ENCODE measurements at regions not wholly inside any gene's neighbourhood (a gene's known extent, or its start where the extent isn't known, plus 50 kb on each side); places are given as distances from the start of the nearest gene placed in this dataset.
"Not testable (repeated sequence)": the region's sequence is repeated elsewhere in the genome, so short reads cannot be mapped to it uniquely, and the experiment has no call there.

DNA sequence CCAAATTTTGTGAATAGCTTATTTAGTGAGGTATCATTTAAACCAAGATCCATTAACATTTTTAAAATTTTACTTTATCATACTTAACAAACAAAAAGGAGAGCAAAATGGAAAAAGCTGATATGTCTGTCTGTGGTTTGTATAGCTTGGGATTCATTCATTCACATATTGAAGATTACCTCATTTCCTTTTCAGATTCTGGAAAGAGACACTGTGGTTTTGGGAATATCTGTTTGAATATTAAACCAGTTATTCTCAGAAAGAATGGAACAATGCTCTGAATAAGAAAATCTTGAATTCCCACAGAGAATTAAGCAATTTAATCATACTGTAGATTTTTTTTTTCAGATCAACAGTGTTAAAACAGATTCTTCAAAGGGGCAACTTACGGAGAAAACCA lies 93.8 kb upstream of the PRDX6 start:
- intact Hi-C loops (cut with DNase I) = no loop called here

DNA sequence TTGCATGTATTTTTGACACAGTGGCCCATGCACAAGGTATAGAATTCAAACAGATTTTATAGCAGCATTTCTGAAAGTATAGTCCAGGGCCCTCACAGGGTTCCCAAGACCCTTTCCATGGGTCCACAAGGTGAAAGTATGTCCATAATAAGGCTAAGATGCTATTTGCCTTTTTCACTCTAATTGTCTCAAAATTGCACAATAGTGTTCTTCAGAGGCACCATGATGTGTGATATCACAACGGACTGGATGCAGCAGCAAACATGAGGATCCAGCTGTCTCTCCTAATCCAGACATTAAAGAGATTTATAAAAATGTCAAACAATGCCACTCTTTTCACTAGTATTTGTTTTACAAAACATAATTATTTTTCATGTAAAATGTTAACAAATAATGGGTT lies 88.8 kb upstream of the PRDX6 start:
- intact Hi-C loops (cut with DNase I) = no loop called here
- no peak for DNase-seq (ENCODE audit: low spot score)

More for the DNA sequence above, 93.8 kb upstream of the PRDX6 start:
- no peak for DNase-seq (ENCODE audit: low spot score)

DNA sequence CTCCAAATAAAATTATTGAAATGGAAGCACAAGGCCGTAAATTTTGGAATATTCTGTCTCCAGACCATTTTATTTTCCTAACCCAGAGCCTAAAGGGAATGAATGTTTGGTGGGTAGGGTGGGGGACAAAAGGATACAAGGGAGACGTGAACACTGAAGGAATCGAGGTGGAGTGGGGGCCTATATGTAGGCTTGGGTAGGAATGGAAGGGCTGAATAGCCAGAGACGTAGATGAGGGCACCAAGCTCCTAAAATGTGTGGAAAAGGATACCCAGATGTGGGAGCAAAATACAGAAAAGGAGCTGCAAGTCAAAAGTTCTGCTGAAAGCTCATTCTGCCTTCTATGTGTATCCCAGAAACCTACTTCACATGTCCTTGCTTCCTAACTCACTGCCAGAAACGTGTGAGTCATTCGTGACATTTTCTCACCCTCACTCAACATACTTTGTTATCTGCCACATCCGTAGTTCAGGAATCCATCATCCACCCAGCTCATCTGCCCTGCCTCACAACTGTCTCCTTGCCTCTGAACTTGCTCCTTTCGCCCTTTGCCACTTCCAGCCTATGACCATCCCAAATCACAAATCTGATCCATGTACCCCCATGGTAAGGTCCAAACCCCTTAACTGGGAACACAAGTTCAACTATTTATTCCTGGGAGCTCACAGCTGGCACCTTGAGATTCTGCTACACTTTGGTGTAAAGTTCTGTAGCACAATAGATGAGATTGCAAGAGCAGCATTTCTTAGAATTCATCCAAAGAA lies 84.1 kb upstream of the PRDX6 start:
- intact Hi-C loops (cut with DNase I) = no loop called here

DNA sequence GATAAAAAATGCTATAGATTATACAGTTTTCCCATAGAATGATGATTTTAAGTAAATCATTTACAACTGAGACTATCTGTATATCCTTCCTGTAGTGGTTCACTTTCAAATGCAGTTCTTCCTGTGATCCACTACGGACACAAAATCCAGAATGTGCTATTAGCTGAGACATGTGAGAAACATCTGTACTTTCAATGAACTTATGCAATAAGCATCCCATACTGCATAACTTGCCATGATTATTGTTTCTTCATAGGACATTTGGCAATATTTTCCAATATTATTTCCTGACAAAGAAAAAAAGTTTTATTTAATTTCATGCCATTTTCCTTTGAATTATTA lies 83.5 kb upstream of the PRDX6 start:
- DNase-seq (ENCODE audit: low spot score) = no peak
- intact Hi-C loops (cut with DNase I) = no loop called here

More for the DNA sequence above, 84.1 kb upstream of the PRDX6 start:
- no peak for DNase-seq (ENCODE audit: low spot score)

DNA sequence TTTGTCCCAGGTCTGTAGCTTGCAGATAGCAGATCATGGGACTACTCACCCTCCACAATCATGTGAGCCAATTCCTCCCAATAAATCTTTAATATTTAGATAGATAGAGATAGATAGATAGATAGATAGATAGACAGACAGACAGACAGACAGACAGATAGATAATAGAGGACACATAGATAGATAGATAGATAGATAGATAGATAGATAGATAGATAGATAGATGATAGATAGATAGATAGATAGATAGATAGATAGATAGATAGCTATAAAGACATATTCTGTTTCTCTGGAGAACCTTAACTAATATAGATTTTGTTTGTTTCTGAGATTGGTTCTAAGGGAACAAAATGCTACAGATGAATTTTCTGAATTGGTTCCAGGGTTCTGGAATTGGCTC lies 82.3 kb upstream of the PRDX6 start:
- intact Hi-C loops (cut with DNase I); DNase-seq (ENCODE audit: low spot score): not testable (repeated sequence)

DNA sequence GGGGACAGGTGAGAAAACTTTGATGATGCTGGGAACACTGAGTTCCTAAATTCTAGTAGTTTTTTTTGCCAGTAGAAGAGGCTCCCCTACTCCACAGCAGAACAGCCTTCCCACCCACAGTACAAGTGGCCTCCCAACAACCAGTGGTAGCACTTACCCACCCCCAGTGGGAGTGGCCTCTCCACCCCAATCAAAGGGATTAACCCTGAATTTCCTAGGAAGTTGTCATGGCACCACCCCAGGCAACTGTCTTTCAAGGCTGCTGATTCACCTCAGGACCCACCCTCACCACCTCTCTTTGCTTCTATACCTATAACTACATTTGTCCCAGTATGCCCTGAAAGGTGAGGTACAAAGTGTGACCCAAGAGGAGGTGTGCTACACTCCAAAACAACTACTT lies 81.4 kb upstream of the PRDX6 start:
- intact Hi-C loops (cut with DNase I) = no loop called here
- DNase-seq (ENCODE audit: low spot score) = no peak

DNA sequence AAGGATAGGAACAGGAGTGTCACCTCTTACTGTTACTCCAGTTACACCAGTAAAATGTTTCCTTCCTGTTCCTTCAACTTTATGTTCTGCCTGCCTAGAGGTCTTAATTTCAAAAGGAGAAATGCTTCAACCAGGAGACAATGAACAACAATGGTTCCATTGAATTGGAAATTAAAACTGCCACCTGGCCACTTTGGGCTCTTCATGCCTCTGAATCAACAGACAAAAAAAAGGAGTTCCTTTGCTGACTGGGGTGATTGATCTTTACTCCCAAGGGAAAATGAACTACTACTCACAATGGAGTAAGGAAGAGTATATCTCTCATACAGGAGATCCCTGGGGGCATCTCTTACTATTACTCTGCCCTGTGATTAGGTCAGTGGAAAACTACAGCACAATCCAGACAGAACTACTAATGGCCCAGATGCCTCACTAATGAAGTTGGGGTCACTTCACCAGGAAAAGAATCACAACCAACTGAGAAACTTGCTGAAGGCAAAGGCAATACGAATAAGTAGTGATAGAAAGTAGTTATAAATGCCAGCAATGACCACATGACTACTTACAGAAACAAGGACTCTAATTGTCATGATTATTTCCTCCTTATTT lies 76.6 kb upstream of the PRDX6 start:
- intact Hi-C loops (cut with DNase I) = no loop called here
- DNase-seq (ENCODE audit: low spot score) = no peak

DNA sequence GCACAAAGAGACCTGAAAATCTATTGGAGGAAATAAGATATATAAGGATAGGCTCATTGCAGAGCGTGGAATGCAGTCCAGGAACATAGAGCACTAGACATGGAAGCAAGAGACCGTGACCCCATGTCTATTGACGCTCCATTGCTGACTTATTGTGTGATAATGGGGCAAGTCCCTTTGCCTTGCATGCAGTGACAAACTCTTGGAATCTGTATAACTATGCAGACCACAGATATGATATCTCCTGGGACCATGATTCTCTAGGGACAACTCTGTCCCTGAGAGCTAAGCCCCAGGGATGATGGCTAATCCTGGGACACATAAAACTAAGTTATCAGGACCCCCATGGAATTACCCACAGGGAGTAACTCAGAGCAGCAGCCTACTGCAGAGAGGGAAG lies 73.1 kb upstream of the PRDX6 start:
- DNase-seq (ENCODE audit: low spot score) = no peak
- intact Hi-C loops (cut with DNase I) = no loop called here

DNA sequence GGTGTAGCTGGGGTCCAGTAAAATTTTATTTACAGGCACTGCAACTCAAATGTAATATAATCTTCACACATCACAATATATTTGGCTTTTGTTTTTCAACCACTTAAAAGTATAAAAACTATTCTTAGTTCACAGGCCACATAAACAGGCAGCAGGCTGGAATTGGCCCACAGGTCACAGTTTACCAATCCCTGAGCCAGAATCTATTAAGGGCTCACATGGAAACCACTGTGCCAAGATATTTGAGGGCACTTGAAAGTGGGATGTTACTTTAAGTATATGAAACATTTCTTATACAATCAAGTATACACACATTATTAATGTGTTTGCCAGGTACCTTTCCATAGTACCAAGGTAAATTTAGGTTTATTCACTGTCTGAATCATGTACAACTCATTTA lies 71.9 kb upstream of the PRDX6 start:
- DNase-seq (ENCODE audit: low spot score) = no peak
- intact Hi-C loops (cut with DNase I) = no loop called here

DNA sequence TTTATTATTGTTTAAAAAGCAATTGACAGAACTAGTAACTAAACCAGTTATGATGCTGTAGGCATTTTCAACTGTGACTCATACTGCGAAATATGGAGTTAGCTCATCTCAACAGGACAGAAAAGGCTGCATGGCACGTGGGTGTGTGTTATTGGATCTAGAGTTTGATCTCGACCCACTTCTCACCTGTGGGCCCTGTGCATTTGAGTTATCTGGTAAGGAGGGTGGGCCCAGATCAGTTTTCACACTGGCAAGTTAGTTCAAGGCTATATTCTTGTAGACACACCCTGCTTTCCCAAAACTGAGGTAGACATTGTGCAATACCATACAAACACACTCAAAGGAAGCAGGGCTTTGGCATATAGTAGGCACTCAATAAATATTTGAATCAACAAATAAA lies 71.3 kb upstream of the PRDX6 start:
- no peak for DNase-seq (ENCODE audit: low spot score)
- intact Hi-C loops (cut with DNase I) = no loop called here

DNA sequence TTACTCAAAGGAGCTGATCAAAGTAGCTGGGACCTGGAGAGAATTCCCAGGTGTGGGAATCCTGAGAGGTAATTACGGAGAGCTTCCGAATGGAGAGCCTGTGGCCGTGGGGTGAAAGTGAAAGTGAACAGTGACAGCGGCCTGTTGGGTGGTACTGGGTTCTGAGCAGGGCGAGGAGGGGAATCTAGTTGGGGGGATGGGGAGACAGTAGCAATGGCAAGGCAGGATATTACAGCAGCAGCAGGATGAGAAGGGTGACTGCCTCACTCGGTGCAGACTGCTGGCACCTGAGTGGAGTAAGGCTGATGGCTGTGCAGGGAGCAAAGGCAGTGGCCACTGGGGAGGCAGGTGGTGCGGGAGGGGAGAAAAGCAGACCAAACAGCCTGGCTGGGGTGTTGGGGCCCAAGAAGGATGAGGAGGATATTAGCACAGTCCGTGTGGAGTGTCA lies 70.3 kb upstream of the PRDX6 start:
- intact Hi-C loops (cut with DNase I) = no loop called here
- DNase-seq (ENCODE audit: low spot score) = no peak

DNA sequence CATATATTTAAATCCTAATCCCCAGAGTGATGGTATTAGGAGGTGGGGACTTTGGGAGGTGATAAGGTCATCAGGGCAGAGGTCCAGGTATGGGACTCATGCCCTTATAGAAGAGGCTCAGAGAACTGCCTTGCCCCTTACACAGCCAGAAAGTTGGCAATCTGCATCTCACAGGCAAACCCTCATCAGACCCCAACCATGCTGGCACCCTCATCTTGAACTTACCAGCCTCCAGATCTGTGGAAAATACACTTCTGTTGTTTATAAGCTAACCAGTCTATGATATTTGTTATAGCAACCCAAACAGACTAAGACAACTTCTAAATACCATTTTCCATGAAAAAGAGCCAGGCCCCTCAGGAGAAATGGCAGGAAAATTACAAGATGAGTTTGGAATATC lies 69.3 kb upstream of the PRDX6 start:
- intact Hi-C loops (cut with DNase I) = no loop called here
- DNase-seq (ENCODE audit: low spot score) = no peak

DNA sequence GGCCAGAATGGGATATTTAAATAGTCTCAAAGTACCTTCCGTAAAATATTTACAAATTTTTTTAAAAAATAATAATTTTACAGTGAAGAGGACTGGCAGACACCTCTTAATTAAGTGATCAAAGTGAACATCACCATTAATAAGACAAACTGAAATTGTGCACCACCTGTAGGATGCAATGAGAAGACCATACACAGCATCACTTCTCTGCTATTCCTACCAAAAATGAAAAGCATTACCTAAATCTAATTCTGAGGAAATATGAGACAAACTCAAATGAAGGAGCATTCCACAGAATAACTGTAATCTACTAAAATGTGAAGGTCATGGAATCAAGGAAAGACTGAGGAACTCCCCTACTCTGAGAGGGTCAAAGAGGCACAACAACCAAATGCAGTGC lies 68.2 kb upstream of the PRDX6 start:
- DNase-seq (ENCODE audit: low spot score) = no peak
- intact Hi-C loops (cut with DNase I) = no loop called here

DNA sequence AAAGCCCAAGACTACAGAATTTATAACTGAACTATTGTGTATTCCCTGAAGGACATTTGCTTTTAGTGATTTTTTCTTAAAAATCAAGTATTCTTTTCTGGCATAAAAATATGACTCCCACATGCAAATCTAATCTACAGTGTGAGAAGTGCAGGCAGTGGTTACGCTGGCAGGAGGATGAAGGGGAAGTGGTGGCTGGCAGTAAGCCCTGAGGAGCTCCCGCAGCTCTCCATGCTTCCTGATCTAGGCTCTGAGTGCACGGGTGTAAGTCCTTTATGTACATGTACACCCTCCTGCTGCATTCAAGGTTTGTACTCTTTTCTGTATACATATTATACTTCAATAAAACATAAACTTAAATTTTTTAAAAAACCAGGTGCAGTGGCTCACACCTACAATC lies 67.5 kb upstream of the PRDX6 start:
- intact Hi-C loops (cut with DNase I) = no loop called here
- DNase-seq (ENCODE audit: low spot score) = peak; percentile 87

DNA sequence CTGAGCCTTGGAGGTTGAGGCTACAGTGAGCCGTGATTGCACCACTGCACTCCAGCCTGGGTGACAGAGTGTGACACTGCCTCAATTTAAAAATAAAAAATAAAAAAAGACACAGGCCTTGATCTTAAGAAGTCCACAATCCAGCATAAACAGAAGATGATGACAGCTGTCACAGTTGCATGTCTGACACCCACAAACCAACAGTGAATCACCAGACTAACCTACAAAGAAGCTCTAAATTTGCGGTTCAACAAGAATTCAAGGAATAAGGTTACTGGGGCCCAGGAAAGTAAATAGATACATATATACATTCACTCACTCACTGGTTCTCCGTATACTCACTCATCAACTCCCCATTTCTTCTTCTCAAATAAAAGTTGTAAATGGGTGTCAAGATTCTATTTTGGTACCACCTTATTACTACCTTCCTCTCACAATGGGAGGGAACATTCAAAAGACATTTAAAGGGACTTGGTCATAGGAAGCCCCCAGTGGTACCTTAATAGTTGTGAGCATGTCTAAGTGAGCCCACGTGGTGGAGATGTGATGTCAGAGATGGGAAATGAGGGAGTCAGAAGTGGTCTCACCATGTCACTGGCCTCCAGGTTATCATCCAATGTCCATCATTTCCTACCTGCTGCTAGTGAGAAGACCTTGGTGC lies 66.9 kb upstream of the PRDX6 start:
- intact Hi-C loops (cut with DNase I) = no loop called here
- DNase-seq (ENCODE audit: low spot score) = no peak

DNA sequence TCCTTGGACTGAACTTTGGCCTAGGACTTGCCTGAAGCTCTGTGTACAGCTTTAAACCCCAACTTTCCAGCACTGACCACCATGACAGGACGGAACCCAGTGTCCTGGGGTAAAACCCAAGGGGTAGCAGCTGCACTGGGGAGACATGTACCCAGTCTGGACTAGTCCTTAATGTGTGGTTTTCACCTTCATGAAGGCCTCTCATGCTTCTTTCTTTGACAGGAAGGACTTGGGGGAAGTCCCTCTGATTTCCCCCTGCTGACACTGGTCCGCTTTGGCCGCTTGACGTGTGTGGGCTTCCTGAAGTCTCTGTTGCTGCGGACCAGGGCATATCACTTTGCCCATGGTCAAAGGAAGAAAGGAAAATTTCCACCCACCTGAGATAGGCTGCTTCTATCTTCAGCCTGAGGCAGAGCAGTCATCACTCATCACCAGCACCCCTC lies 66.3 kb upstream of the PRDX6 start:
- no peak for DNase-seq (ENCODE audit: low spot score)
- intact Hi-C loops (cut with DNase I) = no loop called here

DNA sequence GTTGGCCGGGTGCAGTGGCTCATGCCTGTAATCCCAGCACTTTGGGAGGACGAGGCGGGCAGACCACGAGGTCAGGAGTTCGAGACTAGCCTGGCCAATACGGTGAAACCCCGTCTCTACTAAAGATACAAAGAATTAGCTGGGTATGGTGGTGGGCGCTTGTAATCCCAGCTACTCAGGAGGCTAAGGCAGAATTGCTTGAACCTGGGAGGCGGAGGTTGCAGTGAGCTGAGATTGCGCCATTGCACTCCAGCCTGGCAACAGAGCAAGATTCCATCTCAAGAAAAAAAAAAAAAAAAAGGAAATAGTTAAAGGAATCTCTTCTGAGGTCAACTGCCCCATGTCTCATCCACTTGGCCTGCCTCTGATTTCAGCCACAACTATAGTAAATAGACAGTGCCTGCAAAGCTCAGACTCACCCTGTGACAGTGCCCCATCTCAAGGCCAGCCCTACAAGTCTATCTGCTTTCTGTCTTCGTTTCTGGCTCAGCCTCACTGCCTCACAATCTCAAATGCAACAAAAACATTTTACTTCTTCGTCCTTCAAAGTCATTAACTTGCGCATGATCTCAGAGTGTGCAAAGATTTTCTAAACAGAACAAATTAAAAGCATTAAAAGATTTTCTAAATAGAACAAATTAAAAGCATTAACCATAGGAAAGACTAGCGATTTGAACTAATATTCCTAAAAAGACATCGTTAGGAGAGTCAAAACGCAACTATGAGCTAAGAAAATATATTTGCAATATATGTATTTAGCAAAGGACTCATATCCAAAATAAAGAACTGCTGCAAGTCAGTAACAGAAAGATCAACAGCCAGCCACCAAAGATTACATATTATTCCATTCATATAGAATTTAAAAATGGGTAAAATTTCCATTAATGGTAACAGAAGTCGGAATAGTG lies 65.0 kb upstream of the PRDX6 start:
- DNase-seq (ENCODE audit: low spot score) = no peak
- intact Hi-C loops (cut with DNase I) = no loop called here

DNA sequence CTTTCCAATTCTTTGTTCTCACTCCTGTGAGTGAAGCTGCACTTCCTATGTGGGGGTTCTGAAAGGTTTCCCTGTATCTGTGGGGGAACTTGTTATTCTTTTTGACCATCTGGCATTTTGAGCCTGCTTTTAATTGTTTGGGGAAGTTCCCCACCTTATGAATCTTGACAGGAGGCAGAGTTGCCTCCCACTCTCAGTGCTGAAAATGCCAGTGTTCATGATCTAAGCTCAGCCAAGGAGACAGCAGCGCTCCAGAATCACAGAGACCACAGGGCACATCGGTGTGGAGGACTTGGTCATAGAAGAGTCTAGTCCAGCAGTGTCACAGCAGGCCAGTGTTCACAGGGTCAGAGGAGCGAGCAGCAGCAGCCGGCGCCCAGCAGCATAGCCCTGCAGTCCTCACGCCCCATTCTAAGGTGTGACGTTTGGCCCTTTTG lies 63.8 kb upstream of the PRDX6 start:
- intact Hi-C loops (cut with DNase I) = no loop called here
- no peak for DNase-seq (ENCODE audit: low spot score)

DNA sequence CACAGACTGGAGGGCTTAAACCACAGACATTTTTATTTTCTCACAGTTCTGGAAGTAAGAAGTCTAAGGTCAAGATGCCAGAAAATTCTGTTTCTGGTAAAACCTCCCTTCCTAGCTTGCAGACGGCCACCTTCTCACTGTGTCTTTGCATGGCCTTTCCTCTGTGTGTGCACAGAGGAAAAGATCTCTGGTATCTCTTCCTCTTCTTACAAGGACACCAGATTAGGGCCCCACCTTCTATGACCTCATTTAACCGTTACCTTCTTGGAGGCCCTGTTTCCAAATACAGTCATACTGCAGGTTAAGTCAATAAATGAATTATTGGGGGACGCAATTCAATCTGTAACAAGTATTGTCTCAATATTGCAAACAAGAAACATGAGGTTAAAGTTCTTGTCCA lies 63.0 kb upstream of the PRDX6 start:
- intact Hi-C loops (cut with DNase I) = no loop called here
- no peak for DNase-seq (ENCODE audit: low spot score)

All from posterior vena cava (tissue), 2 donors.